ENCODE measurements at regions not wholly inside any gene's neighbourhood (a gene's known extent, or its start where the extent isn't known, plus 50 kb on each side); places are given as distances from the start of the nearest gene placed in this dataset.
"Not testable (repeated sequence)": the region's sequence is repeated elsewhere in the genome, so short reads cannot be mapped to it uniquely, and the experiment has no call there.

DNA sequence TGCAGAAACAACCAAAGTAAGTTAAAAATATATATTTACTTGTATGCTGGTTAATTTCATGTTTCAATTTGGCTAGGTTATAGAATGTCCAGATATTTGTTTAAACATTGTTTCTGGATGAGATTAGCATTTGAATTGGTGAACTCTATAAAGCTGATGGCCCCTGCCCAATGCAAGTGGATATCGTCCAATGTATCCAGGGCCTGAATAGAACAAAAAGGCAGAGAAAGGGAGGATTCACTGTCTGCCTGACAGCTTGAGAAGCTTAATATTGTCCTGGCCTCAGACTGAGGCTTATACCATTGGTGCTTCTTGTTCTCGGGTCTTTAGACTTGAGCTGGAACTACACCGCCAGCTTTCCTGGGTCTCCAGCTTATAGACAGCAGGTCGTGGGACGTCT lies 446.7 kb upstream of the ACTBL2 start:
- no peak overlapping the region for H3K4me3 ChIP-seq
- no peaks in the 10 kb centered on the region for H3K36me3 ChIP-seq
- no peaks in the 10 kb centered on the region for H3K4me1 ChIP-seq
- H3K9me3 ChIP-seq (replicated peaks) = peaks cover 10% of the 10 kb centered on the region
- DNase-seq = no peak
- intact Hi-C loops (cut with micrococcal nuclease) = no loop called here
- TF ChIP-seq CTCF (IDR thresholded peaks at IDR 0.05; ENCODE audit: borderline replicate concordance) = no peak
- H3K27me3 ChIP-seq (ENCODE audit: low read depth) = no peaks in the 10 kb centered on the region
- no peak overlapping the region for H3K27ac ChIP-seq (replicated peaks)

- H3K27ac ChIP-seq (replicated peaks); DNase-seq; H3K4me1 ChIP-seq; H3K4me3 ChIP-seq; H3K36me3 ChIP-seq; H3K9me3 ChIP-seq (replicated peaks); H3K27me3 ChIP-seq (ENCODE audit: low read depth); intact Hi-C loops (cut with micrococcal nuclease): not testable (repeated sequence)
Measured at GRCh38 chr5:57923094-57923493, 440.5 kb upstream of the ACTBL2 start.

GRCh38 chr5:57917004-57917403 lies 434.4 kb upstream of the ACTBL2 start:
- intact Hi-C loops (cut with micrococcal nuclease) = no loop called here
- no peaks in the 10 kb centered on the region for H3K36me3 ChIP-seq
- H3K27me3 ChIP-seq (ENCODE audit: low read depth) = no peaks in the 10 kb centered on the region
- H3K4me1 ChIP-seq = peaks cover 5% of the 10 kb centered on the region
- DNase-seq = no peak
- TF ChIP-seq CTCF (IDR thresholded peaks at IDR 0.05; ENCODE audit: borderline replicate concordance) = no peak
- peaks cover 3% of the 10 kb centered on the region for H3K9me3 ChIP-seq (replicated peaks)
- no peak overlapping the region for H3K27ac ChIP-seq (replicated peaks)
- no peak overlapping the region for H3K4me3 ChIP-seq

DNA sequence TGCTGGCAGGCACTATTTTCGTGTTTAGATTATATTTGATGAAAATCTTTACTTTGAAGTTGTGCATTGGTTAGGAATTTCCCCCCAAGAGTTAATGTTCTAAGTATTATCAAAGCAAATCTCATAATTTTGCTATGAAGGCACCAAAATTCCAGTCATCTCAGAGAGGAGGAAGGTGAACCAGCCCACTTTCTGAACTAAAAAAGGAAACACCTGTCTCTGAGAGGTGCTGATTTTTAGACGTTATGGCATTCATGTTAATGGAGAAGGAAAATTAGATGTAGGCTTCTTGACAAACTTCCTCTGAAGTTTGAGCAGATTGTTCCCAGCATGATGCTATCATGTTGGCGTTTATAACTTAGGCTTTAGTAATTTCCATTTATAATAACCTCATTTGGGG lies 432.9 kb upstream of the ACTBL2 start:
- DNase-seq = no peak
- Histone ChIP-seq H3K27me3 (ENCODE audit: low read depth) (no peaks in the 10 kb centered on the region), H3K27ac (replicated peaks) (no peak overlapping the region), H3K4me3 (no peak overlapping the region), H3K4me1 (peaks cover 8% of the 10 kb centered on the region), H3K36me3 (no peaks in the 10 kb centered on the region), H3K9me3 (replicated peaks) (peaks cover 3% of the 10 kb centered on the region)
- intact Hi-C loops (cut with micrococcal nuclease) = no loop called here
- no peak for TF ChIP-seq CTCF (IDR thresholded peaks at IDR 0.05; ENCODE audit: borderline replicate concordance)

DNA sequence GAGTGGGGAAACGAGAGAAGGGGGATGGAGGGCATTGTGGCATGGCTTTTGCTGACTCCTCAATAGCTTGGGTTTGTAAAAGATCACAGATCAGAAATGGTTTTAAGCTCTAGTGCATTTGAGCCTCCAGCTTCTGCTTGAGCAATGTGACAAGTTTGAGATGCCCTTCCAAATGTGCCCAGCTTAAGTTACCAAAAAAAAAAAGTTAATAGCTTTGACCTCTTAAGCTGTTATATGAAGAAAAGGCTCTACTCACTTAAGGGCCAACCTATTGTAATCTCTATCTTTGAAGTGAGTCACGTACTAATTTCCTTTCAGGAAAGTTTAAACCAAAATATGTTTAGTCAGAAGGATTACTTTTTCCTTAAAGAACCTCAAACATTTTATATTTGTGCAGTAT lies 428.8 kb upstream of the ACTBL2 start:
- no peaks in the 10 kb centered on the region for H3K36me3 ChIP-seq
- DNase-seq = no peak
- H3K4me1 ChIP-seq = peaks cover 8% of the 10 kb centered on the region
- H3K27me3 ChIP-seq (ENCODE audit: low read depth) = no peaks in the 10 kb centered on the region
- no peak overlapping the region for H3K4me3 ChIP-seq
- no peaks in the 10 kb centered on the region for H3K9me3 ChIP-seq (replicated peaks)
- TF ChIP-seq CTCF (IDR thresholded peaks at IDR 0.05; ENCODE audit: borderline replicate concordance) = no peak
- intact Hi-C loops (cut with micrococcal nuclease) = no loop called here
- no peak overlapping the region for H3K27ac ChIP-seq (replicated peaks)

DNA sequence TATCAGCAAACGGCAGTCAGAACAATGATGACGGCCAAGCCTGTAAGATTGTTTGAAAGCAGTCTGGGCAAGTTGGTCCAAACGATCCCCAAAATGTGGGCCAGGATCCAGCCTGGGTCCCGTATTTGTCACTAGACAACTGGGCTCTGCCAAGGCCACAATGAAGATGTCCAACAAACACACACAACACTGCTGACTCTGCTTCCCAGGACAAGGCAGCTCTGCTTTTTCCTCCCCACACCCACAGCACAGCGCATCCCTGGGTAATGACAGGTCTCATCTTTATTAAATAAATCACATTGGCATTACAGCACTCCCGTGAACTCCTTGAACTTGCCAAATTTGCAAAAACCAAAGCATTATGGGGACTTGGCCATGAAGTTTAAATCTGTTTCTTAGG lies 424.1 kb upstream of the ACTBL2 start:
- no peak for DNase-seq
- intact Hi-C loops (cut with micrococcal nuclease) = no loop called here
- Histone ChIP-seq H3K9me3 (replicated peaks) (no peaks in the 10 kb centered on the region), H3K27me3 (ENCODE audit: low read depth) (no peaks in the 10 kb centered on the region), H3K36me3 (no peaks in the 10 kb centered on the region), H3K4me1 (peaks cover 6% of the 10 kb centered on the region), H3K27ac (replicated peaks) (no peak overlapping the region), H3K4me3 (no peak overlapping the region)
- TF ChIP-seq CTCF (IDR thresholded peaks at IDR 0.05; ENCODE audit: borderline replicate concordance) = no peak
